ENCODE measurements at regions not wholly inside any gene's neighbourhood (a gene's known extent, or its start where the extent isn't known, plus 50 kb on each side); places are given as distances from the start of the nearest gene placed in this dataset.

- TF ChIP-seq JARID2 (CRISPR knock-in tag; IDR thresholded peaks at IDR 0.05; ENCODE audit: insufficient replicate concordance) (no peak), HDAC2 (CRISPR knock-in tag; IDR thresholded peaks at IDR 0.05) (no peak), NR2C2 (CRISPR knock-in tag; IDR thresholded peaks at IDR 0.05; ENCODE audit: borderline replicate concordance) (no peak), RNF219 (CRISPR knock-in tag; IDR thresholded peaks at IDR 0.05) (no peak), MTA3 (CRISPR knock-in tag; IDR thresholded peaks at IDR 0.05) (no peak), SMAD3 (CRISPR knock-in tag; IDR thresholded peaks at IDR 0.05) (no peak), SNAI1 (CRISPR knock-in tag; IDR thresholded peaks at IDR 0.05; ENCODE audit: borderline replicate concordance) (no peak)
- TF ChIP-seq, protein P1, sequence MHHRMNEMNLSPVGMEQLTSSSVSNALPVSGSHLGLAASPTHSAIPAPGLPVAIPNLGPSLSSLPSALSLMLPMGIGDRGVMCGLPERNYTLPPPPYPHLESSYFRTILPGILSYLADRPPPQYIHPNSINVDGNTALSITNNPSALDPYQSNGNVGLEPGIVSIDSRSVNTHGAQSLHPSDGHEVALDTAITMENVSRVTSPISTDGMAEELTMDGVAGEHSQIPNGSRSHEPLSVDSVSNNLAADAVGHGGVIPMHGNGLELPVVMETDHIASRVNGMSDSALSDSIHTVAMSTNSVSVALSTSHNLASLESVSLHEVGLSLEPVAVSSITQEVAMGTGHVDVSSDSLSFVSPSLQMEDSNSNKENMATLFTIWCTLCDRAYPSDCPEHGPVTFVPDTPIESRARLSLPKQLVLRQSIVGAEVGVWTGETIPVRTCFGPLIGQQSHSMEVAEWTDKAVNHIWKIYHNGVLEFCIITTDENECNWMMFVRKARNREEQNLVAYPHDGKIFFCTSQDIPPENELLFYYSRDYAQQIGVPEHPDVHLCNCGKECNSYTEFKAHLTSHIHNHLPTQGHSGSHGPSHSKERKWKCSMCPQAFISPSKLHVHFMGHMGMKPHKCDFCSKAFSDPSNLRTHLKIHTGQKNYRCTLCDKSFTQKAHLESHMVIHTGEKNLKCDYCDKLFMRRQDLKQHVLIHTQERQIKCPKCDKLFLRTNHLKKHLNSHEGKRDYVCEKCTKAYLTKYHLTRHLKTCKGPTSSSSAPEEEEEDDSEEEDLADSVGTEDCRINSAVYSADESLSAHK (CRISPR knock-in tag; IDR thresholded peaks at IDR 0.05; ENCODE audit: borderline replicate concordance), result no peak
- TF ChIP-seq, protein P2, sequence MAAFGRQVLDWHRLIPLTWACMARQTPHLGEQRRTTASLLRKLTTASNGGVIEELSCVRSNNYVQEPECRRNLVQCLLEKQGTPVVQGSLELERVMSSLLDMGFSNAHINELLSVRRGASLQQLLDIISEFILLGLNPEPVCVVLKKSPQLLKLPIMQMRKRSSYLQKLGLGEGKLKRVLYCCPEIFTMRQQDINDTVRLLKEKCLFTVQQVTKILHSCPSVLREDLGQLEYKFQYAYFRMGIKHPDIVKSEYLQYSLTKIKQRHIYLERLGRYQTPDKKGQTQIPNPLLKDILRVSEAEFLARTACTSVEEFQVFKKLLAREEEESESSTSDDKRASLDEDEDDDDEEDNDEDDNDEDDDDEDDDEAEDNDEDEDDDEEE (CRISPR knock-in tag; IDR thresholded peaks at IDR 0.05), result no peak
Observed at GRCh38 chr11:70501051-70501901, 102.9 kb downstream of the CTTN start (continued).
